GM21447 (cell line): ENCODE measurements at regions not wholly inside any gene's neighbourhood (a gene's known extent, or its start where the extent isn't known, plus 50 kb on each side); places are given as distances from the start of the nearest gene placed in this dataset.
"Not testable (repeated sequence)": the region's sequence is repeated elsewhere in the genome, so short reads cannot be mapped to it uniquely, and the experiment has no call there.

Experiments used
- ATAC-seq: cut with Tn5 transposase; IDR thresholded peaks from one replicate; pipeline ENCODE4 v1.9.1; 2021; ENCODE audit not compliant: unreplicated experiment

GRCh38 chr16:29330623-29331022 is 75.9 kb downstream of the NPIPB11 start:
- not testable (repeated sequence) for ATAC-seq

- ATAC-seq, result not testable (repeated sequence)
These were observed 78.0 kb downstream of the NPIPB11 start for GRCh38 chr16:29328528-29328927.

GRCh38 chr16:29327631-29328408 is 78.7 kb downstream of the NPIPB11 start:
- ATAC-seq, result not testable (repeated sequence)

GRCh38 chr16:29326164-29327125 is 80.1 kb downstream of the NPIPB11 start:
- ATAC-seq, result not testable (repeated sequence)

GRCh38 chr16:29323725-29324124 is 82.8 kb downstream of the NPIPB11 start:
- not testable (repeated sequence) for ATAC-seq

- no peak for ATAC-seq
These were observed 84.9 kb downstream of the NPIPB11 start for GRCh38 chr16:29321585-29321984.

GRCh38 chr16:29321000-29321393 is 85.5 kb downstream of the NPIPB11 start:
- no peak for ATAC-seq

GRCh38 chr16:29320274-29320999 is 86.1 kb downstream of the NPIPB11 start:
- ATAC-seq, result no peak

GRCh38 chr16:29319726-29320125 is 86.8 kb downstream of the NPIPB11 start:
- no peak for ATAC-seq

GRCh38 chr16:29318561-29318968 is 87.9 kb downstream of the NPIPB11 start:
- ATAC-seq, result not testable (repeated sequence)

GRCh38 chr16:29318037-29318436 is 88.5 kb downstream of the NPIPB11 start:
- no peak for ATAC-seq

- no peak for ATAC-seq
These were observed 89.2 kb downstream of the NPIPB11 start for GRCh38 chr16:29317269-29317668.

GRCh38 chr16:29316761-29317183 is 89.7 kb downstream of the NPIPB11 start:
- ATAC-seq, result no peak

- ATAC-seq, result no peak
These were observed 90.5 kb downstream of the NPIPB11 start for GRCh38 chr16:29315916-29316517.

- no peak for ATAC-seq
These were observed 91.5 kb downstream of the NPIPB11 start for GRCh38 chr16:29315046-29315445.

- no peak for ATAC-seq
These were observed 92.1 kb downstream of the NPIPB11 start for GRCh38 chr16:29314292-29314934.

- no peak for ATAC-seq
These were observed 92.9 kb downstream of the NPIPB11 start for GRCh38 chr16:29313559-29314048.

GRCh38 chr16:29312835-29313558 is 93.5 kb downstream of the NPIPB11 start:
- ATAC-seq, result no peak

- ATAC-seq, result not testable (repeated sequence)
These were observed 94.2 kb downstream of the NPIPB11 start for GRCh38 chr16:29312345-29312675.
